Nephron (organoid): ENCODE measurements at regions not wholly inside any gene's neighbourhood (a gene's known extent, or its start where the extent isn't known, plus 50 kb on each side); places are given as distances from the start of the nearest gene placed in this dataset.
"Not testable (repeated sequence)": the region's sequence is repeated elsewhere in the genome, so short reads cannot be mapped to it uniquely, and the experiment has no call there.

Source experiments
- H3K27ac Mint-ChIP-seq, 3 experiments: 2 replicates each; pipeline ENCODE4 v1.8.0; 2020; ENCODE audit warnings: mixed read lengths in 3 of 3, mild to moderate bottlenecking in 2 of 3, moderate library complexity in 1 of 3
- H3K27me3 Mint-ChIP-seq: 2 replicates; pipeline ENCODE4 v1.8.0; 2021; ENCODE audit warnings: low read depth, mild to moderate bottlenecking, moderate library complexity, mixed read lengths
- H3K36me3 Mint-ChIP-seq: 2 replicates; pipeline ENCODE4 v1.8.0; 2020; ENCODE audit warnings: low read depth, mixed read lengths
- H3K4me1 Mint-ChIP-seq: 2 replicates; pipeline ENCODE4 v1.8.0; 2020; ENCODE audit warnings: mixed read lengths
- H3K4me3 Mint-ChIP-seq, 3 experiments: 2 replicates each; pipeline ENCODE4 v1.8.0; 2020; ENCODE audit warnings: mild to moderate bottlenecking in 3 of 3, mixed read lengths in 3 of 3, moderate library complexity in 2 of 3
- H3K9me3 Mint-ChIP-seq: 2 replicates; pipeline ENCODE4 v1.8.0; 2020; ENCODE audit warnings: mixed read lengths
- CTCF ChIP-seq, 3 experiments: fragments of 200-600 bp; sonication (generic); IDR thresholded peaks; one replicate each; pipeline ENCODE4 v1.5.0; 2021; ENCODE audit warnings: antibody characterized with exemption in 3 of 3; ENCODE audit not compliant: unreplicated experiment in 3 of 3

GRCh38 chr4:60723796-60724195 lies 476.3 kb upstream of the ADGRL3 start:
- Mint-ChIP-seq H3K36me3 (no peaks in the 10 kb centered on the region), H3K4me3 (no peak overlapping the region), H3K4me1 (no peaks in the 10 kb centered on the region), H3K27me3 (no peaks in the 10 kb centered on the region), H3K9me3 (peaks cover 5% of the 10 kb centered on the region), H3K27ac (no peak overlapping the region)
- no peak for TF ChIP-seq CTCF (IDR thresholded peaks at IDR 0.05; ENCODE audit: unreplicated experiment in 3 of 3)

GRCh38 chr4:60724623-60725022 lies 475.5 kb upstream of the ADGRL3 start:
- H3K9me3 Mint-ChIP-seq = peaks cover 7% of the 10 kb centered on the region
- no peaks in the 10 kb centered on the region for H3K27me3 Mint-ChIP-seq
- H3K4me3 Mint-ChIP-seq = no peak overlapping the region
- no peaks in the 10 kb centered on the region for H3K4me1 Mint-ChIP-seq
- no peak overlapping the region for H3K27ac Mint-ChIP-seq
- no peak for TF ChIP-seq CTCF (IDR thresholded peaks at IDR 0.05; ENCODE audit: unreplicated experiment in 3 of 3)
- no peaks in the 10 kb centered on the region for H3K36me3 Mint-ChIP-seq

- no peak for TF ChIP-seq CTCF (IDR thresholded peaks at IDR 0.05; ENCODE audit: unreplicated experiment in 3 of 3)
- H3K27ac Mint-ChIP-seq = no peak overlapping the region
- peaks cover 7% of the 10 kb centered on the region for H3K9me3 Mint-ChIP-seq
- no peaks in the 10 kb centered on the region for H3K36me3 Mint-ChIP-seq
- no peaks in the 10 kb centered on the region for H3K4me1 Mint-ChIP-seq
- no peaks in the 10 kb centered on the region for H3K27me3 Mint-ChIP-seq
- H3K4me3 Mint-ChIP-seq = no peak overlapping the region
Measured at GRCh38 chr4:60726779-60727178, 473.3 kb upstream of the ADGRL3 start.

GRCh38 chr4:60729194-60729593 lies 470.9 kb upstream of the ADGRL3 start:
- Mint-ChIP-seq H3K36me3 (no peaks in the 10 kb centered on the region), H3K4me3 (no peak overlapping the region), H3K9me3 (peaks cover 13% of the 10 kb centered on the region), H3K27ac (no peak overlapping the region), H3K27me3 (no peaks in the 10 kb centered on the region), H3K4me1 (no peaks in the 10 kb centered on the region)
- no peak for TF ChIP-seq CTCF (IDR thresholded peaks at IDR 0.05; ENCODE audit: unreplicated experiment in 3 of 3)

GRCh38 chr4:60729764-60730163 lies 470.4 kb upstream of the ADGRL3 start:
- H3K27ac Mint-ChIP-seq, H3K36me3 Mint-ChIP-seq, H3K4me1 Mint-ChIP-seq, H3K27me3 Mint-ChIP-seq, H3K4me3 Mint-ChIP-seq: not testable (repeated sequence)
- peaks cover 17% of the 10 kb centered on the region for H3K9me3 Mint-ChIP-seq

GRCh38 chr4:60737858-60738257 lies 462.3 kb upstream of the ADGRL3 start:
- no peak for TF ChIP-seq CTCF (IDR thresholded peaks at IDR 0.05; ENCODE audit: unreplicated experiment in 3 of 3)
- Mint-ChIP-seq H3K27ac (no peak overlapping the region), H3K9me3 (peaks cover 26% of the 10 kb centered on the region), H3K4me3 (no peak overlapping the region), H3K4me1 (no peaks in the 10 kb centered on the region), H3K27me3 (no peaks in the 10 kb centered on the region), H3K36me3 (no peaks in the 10 kb centered on the region)
